GDM1 (cell line): ENCODE measurements at regions not wholly inside any gene's neighbourhood (a gene's known extent, or its start where the extent isn't known, plus 50 kb on each side); places are given as distances from the start of the nearest gene placed in this dataset.
"Not testable (repeated sequence)": the region's sequence is repeated elsewhere in the genome, so short reads cannot be mapped to it uniquely, and the experiment has no call there.

ENCODE experiments used
- DNase-seq: peaks from one replicate; lab custom pipeline; 2025; lab: John Stamatoyannopoulos, UW

DNA sequence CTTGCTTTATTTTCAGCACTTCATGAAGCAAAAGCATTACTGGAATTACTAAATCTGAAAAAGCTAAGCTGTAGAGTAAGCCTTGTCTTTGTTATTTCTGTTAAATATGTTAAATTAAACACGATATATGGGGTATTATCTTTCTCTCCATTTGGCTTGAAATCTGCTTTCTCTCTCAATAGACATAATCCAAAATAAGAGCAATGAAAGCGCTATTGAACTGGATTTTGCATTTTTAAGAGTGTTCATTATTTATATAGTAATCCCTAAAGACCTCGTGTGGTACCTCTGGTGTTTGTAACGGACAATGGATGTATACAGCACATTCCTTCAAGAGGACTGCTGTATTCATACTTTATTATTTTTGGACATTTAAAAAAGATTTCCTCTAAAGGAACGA is 91.5 kb upstream of the KCNE2 start:
- DNase-seq, result no peak

DNA sequence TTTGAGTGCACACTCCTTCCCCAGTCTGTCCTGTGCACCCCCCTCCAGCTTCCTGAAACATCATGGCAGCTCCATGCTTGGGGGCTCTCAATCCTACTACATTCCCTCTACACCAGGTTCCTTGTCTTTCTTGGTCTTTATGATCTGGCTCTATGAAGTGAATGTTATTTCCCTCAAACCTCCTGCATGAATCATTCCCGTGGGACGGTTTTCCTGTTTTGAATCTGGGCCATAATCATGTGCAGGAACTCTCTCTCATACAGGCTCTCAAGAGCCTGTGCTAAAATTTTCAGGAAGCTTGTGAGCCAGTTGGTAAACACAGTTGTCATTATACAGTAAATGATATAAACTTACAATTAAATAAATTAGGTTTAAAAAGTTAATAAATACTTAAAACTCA is 89.8 kb upstream of the KCNE2 start:
- no peak for DNase-seq

DNA sequence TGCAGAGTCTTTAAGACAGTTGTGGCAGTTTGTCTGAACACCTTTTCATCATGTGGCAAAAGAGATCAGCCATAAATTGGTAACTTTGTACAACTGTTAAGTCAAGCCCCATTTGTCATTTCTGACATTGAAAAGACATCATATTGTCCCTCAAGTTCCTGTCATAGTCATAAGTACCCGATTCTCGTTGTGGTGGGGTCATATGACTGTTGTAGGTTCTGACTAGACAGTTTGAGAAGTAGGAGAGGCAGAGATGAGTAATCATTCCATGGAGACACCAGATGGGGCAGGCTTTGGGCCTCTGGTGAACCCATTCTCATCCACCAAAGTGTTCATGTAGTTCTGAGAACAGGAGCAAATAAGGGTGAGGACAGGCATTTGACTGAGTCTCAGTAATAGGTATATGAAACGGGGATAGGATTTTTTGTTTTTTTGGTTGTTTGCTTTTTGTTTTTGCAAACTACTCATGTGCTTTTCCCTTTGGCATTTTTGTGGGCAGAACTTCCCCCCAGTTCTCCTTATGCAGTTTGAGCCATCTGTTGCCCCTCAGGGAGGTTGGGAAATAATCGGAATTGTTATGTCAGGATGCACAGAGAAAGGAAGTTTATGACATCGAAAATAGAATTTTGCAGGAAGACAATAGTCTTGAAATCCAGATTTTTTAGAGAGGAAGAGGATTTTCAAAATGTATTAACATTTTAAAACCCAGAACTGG is 86.9 kb upstream of the KCNE2 start:
- DNase-seq, result no peak

DNA sequence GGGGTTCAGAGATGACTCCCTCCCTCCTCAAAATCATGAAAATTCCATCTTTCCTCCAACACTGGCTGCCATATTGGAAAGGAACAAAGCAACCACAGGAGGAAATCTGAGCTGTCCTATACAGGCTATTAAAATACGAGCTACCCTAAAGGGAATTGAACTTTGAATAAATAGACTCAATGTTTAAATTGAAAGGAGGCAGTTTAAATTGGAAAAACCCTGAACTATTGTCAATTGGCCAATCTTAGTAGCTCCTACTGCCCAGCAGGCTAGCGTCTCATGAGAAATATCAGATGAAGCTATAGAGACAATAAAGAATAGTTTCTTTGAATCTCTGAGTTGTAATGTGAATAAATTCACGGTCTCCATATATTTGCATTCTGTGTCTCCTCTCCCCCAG is 85.4 kb upstream of the KCNE2 start:
- no peak for DNase-seq

DNA sequence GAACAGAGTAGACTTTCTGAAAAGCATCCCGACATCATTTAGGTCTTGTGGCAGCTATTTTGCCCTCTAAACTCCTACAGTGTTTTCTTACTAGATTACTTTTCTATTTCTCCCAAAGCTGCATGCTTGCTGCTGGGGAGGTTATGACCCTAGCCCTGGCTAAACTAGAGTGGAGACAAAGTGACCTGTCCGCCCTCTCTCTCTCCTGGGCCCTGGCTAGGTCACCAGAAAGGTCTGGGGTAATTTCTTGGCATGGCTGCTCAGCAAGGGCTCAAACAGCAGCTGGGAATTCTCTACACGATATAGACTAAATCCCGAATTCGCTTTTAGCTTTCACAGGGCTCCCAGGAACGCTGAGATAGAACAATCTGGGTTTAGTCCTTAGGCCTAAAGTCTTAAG is 84.5 kb upstream of the KCNE2 start:
- DNase-seq, result no peak

DNA sequence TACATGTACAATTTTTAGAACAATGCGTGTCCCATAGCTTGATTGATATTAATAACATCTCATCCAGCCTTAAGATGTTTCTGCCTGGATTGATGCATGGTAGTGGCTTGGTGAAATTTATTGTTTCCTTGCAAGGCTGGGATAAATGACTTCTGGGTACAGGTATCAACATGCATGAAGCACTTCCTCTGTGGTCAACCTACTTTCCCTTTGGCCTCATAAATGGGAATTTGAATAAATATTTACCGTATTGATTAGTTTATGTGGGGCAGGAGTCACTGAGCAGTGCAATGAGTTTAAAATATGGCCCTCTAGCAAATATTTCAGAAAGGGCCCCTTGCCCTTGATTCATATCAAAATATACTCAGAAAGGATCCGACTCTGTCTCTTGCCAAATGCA is 83.9 kb upstream of the KCNE2 start:
- no peak for DNase-seq

DNA sequence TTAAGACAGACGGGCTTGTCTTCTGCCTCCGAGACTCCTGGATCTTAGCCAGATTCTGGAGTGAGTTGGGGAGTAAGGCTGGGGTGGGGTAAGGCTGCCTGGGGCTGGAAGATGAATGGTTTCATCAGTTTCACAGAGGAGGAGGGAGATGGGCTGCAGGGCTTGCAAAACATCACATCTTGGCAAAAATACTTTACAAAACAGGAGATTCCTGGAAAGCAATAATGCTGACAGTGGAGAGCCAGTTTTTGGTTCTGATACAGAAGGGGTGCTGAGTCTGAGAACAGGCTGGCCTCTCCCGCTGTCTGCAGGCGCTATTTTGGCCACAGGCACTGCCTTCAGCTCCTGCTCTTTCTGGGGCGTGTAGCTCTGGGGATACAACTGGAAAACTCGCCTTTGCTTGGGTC is 83.4 kb upstream of the KCNE2 start:
- DNase-seq, result no peak

DNA sequence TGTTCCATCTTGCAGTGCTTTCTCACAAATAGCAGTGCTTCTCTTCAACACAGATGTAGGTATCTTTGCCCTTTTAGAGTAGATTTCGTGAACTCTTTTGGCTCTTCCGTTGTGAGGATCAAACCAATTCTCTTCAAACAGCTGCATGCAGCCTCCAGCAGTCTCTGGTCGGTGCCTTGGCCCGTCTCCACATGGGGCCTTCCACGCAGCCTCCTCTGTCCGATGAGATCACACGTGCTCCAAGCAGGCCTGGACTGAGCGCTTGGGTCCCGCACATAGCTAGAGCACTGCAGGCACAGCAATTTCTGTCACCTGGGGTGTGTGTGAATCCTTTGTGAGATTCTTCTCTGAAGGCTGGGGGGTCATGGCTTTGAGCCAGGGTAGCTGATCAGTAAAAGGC is 82.8 kb upstream of the KCNE2 start:
- no peak for DNase-seq

DNA sequence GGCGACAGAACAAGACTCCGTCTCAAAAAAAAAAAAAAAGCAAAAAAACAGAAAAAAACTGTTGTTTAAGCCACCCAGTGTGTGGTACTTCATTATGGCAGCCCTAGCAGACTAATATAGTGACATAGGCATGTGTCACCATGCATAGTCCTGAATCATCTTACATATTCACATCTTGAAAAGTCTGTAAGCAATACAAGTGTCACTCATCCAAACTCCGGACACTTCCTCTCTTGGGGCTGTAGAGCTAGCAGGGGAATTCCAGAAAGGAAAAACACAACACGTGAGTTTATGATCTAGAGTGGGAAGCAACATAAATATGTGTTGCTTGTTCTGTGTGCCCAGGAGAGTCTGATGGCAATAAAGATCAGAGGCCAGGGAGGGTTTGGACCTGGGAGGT is 81.6 kb upstream of the KCNE2 start:
- DNase-seq, result no peak

DNA sequence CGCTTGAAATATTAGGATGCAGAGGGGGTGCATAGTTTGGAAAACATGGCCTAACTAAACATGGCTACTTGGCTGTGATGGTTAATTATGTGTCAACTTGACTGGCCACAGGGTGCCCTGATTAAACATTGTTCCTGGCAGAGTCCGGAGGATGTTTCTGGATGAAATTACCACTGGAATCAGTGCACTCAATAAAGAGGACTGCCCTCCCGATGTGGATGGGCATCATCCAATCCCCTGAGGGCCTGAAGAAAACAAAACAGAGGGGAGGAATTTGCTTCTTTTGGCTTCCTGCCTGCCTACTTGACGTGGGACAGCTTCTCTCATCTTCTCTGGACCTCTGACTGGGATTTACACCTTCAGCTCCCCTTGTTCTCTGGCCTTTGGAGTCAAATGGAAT is 79.1 kb upstream of the KCNE2 start:
- DNase-seq, result no peak

DNA sequence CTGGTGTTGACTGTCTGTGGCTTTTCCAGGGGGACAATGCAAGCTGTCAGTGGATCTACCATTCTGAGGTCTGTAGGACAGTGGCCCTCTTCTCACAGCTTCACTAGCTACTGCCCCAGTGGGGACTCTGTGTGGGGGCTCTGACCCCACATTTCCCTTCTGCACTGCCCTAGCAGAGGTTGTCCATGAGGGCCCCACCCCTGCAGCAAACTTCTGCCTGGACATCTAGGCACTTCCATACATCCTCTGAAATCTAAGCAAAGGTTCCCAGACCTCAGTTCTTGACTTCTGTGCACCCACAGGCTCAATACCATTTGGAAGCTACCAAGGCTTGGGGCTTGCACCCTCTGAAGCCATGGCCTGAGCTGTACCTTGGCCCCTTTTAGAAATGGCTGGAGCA is 75.8 kb upstream of the KCNE2 start:
- DNase-seq, result not testable (repeated sequence)

DNA sequence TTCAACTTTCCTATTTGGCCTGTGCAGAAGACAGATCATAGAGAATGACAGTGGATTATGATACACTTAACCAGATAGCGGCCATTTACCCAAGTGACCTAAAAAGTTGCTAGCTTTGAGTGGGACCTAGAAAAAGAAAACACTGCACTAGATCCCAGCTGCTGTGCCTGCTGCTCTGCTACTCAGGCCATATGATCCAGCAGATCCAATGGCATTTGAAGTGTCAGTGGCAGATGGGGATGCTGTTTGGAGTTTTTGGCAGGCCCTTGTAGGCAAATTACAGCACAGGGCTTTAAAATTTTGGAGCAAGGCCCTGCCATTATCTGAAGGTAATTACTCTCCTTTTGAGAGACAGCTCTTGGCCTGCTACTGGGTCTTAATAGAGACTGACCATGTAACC is 74.0 kb upstream of the KCNE2 start:
- DNase-seq, result no peak

DNA sequence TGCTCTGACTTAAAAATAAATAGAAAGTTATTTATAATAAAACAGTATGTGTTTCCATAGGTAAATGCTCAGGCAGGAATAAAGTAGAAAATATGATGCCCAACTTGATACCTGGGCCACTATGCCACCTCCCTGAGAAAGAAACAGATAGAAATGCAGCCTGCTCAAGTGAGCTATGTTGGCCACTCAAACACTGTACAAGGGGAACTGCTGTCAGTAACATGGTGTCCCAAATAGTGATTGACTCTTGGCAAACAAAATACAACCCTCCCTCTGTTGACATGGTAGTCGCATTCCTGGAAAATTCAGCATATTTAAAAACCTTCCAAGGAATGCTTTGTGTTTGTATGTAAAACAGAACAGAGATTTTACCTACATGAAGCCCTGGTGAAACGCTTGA is 66.9 kb upstream of the KCNE2 start:
- no peak for DNase-seq

DNA sequence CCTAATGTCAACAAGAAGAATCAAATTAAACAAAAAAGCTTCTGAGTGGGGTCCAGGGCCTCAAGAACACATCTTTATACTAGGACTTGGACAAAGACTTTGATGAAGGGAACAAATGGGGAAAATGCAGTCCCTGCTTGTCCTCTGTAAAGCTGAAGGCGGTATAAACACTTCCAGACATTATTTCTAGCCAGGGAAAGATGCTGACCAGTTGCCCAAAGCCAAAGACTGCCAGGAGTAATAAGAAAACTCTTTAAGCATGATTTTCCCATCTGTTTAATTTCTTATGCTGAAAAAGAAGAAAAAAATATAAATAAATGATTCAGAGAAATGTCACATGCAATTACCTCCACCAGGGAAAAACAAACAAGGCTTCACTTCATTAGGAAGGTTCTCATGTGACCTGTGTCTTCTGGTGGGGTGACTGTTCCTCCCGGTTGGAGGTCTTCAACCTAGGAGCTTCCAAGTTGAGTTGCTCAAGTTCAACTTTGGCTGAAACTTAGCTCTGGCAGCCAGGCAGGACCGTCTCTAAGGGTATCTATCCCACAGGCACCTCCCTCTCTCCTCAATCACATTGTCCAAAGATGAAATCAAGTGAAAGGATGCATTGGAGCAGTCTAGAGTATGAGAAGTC is 65.2 kb upstream of the KCNE2 start:
- DNase-seq, result no peak

DNA sequence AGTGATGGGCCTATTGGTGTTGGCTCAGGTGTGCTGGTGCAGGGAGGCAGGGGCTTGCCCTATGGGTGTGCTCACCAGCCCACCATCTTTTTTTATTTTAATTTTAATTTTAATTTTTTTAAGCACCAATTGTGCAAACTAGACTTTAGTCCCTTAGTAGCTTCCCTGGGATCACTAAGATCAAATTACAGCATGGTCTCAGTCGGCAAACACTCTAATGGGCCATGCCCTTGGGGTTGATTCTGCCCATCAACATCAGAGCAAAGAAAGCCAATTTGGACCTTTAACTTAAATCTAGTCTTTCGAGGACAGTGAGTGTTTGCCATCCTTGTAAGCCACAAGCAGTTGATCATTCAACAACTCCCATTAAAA is 64.7 kb upstream of the KCNE2 start:
- DNase-seq, result no peak

DNA sequence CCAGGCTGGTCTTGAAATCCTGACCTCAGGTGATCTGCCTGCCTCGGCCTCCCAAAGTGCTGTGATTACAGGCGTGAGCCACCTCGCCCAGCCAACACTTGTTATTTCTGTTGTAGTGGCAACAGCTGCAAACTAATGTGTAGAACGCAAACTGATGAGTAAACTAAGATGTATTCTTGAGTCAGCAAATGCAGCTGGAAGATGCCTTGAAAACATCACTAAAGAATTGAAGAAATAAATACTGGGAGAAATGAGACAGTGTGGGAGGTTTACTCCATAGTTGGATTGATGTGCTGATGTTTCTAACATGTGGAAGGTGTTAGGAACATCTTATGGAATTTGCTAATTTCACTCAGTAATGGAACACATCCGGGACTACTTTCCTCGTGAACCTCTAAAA is 61.3 kb upstream of the KCNE2 start:
- no peak for DNase-seq

DNA sequence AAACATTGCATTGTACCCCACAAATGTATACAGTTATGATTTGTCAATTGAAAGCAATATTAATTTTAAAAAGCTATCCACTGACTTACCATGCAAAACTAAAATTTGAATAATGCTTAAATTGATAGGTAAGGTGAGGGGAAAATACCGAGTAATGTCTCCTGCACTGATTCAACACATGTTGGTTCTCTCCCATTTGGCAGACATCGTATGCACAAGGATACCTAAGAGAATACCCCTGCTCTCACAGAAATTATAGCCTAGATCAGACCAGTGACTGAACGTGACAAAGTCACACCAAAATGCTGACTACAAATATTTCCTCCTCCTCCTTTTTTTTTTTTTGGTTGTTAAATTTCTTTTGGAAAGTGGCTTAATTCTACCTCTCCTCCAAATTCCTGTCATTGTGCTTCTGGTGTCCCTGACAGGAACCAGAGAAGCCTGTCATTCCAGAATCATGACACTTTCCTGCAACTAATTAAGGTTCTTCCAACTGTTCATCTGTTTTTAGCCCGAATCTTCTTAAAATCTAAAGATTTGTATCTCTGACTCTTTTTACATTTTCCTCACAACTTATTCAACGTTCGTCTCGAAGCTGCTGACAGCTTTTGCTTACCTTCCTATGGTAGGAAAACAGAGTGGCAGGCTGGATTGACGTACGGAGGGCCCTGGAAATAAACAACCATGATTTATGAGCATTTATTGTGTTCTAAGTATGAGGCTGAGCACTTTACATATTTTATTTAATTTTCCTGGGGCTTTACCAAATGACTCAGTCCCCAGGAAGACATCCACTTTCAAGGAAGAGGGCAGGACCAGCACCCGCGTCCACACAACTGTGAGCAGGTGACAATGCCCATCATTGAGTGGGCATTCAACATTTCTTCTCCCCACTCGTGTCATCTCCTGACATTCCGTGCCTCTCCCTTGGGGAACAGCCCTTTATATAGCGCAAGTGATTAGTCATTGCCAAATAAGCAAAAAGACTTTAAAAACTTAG is 57.9 kb upstream of the KCNE2 start:
- DNase-seq, result no peak

DNA sequence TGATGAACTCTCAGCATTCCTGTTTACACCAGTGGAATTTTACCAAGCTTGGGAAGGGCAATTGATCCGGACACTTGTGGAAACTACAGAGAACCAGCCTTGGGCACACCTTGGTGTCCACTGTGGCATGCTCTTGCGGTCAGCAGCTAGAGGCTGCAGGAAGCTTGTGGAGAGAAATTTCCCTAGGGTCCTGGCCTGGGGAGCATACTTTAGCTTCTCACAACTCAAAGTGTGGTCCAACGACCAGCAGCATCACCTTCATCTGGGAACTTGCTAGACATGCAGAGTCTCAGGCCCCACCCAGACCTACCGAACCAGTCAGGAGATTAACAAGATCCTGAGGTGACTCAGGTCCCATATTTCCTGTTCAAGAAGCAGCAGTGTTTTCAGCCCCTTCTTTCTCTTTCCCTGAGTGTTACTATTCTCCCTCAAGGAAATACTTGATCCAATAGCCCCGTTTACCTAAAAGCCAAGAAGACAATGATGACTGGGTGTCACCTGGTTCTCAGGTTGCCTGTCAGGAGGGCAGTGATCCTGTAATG is 55.7 kb upstream of the KCNE2 start:
- DNase-seq, result no peak

DNA sequence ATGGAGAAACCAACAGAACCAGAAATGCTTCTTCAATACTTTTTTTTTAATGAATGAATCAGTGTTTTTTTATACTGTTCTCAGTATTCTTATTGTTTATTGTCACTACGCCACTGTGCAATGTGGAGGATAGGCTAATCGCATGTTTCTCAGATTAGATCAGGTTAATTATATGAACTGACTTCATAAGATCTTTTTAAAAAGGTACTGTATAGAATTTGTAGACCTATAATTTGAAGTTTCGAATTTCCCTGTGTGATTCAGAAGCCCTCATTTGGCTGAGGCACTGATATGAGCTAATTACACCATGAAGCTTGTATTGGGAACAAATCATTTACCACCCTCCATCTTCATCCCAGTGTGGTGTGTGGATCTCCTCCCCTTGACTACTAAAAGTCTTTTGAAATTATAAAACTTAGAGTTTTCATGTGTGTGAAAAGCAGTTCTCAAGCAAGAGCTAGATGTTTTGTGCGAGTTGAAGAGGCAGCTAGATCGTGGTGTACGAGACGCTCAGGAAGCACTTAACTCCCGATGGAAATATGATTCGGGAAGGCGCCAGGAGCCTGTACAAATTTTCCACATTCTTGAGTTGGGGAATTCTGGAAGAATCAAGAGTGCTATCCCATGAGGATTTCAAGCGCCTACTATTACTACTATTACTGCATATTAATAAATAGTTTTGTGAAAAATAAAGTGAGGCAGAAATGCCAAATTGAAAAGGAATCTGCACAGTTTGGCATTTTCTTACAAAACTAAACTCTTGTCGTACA is 52.1 kb upstream of the KCNE2 start:
- DNase-seq, result no peak

DNA sequence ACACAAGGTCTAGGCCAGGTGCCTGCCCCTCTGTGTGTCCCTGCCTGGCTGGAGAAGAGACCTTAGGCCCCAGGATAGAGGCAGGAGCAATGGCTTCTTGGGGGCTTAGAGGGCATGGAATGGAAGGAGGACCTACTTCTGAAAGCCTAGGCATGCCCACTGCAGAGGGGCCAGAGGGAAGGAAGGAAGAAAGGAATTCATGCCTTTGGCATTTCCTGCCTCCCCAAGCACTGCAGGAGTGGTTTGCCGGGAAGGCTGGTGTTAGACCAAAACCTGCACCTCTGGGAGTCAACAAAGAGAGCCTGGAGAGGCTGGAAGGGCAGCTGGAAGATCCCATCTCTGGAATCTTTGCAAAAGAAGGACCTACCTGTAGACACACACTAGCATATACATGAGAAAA is 50.7 kb upstream of the KCNE2 start:
- no peak for DNase-seq
